ENCODE measurements at regions not wholly inside any gene's neighbourhood (a gene's known extent, or its start where the extent isn't known, plus 50 kb on each side); places are given as distances from the start of the nearest gene placed in this dataset.

DNA sequence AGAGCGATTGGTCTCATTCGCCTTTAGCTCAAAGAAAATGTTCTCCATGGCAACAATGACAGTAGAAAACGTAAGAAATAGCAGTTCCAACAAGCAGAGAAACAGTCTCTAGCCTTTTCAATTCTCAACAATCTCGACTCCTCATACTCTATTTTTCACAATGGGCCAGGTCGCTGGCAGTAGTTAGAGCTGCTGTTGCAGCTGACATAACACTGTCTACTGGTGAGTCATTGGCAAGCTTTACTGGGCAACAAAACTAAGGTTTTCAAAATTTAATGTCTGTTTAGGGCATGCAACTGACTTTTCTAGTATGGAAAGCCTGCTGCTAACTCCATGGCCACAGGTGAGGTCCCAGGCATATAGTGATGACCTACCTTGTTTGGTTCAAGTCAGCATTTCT, 221.1 kb upstream of the KAZN start:
- H3K27me3 ChIP-seq = no peaks in the 10 kb centered on the region
- ATAC-seq (no peak), DNase-seq (no peak)
- no peaks in the 10 kb centered on the region for H3K36me3 ChIP-seq
- no peaks in the 10 kb centered on the region for H3K4me1 ChIP-seq
- intact Hi-C loops (cut with DNase I) = no loop called here
- H3K9me3 ChIP-seq = peaks cover 0 to 30% of the 10 kb centered on the region in 2 donors
- TF ChIP-seq, protein P1, sequence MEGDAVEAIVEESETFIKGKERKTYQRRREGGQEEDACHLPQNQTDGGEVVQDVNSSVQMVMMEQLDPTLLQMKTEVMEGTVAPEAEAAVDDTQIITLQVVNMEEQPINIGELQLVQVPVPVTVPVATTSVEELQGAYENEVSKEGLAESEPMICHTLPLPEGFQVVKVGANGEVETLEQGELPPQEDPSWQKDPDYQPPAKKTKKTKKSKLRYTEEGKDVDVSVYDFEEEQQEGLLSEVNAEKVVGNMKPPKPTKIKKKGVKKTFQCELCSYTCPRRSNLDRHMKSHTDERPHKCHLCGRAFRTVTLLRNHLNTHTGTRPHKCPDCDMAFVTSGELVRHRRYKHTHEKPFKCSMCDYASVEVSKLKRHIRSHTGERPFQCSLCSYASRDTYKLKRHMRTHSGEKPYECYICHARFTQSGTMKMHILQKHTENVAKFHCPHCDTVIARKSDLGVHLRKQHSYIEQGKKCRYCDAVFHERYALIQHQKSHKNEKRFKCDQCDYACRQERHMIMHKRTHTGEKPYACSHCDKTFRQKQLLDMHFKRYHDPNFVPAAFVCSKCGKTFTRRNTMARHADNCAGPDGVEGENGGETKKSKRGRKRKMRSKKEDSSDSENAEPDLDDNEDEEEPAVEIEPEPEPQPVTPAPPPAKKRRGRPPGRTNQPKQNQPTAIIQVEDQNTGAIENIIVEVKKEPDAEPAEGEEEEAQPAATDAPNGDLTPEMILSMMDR (IDR thresholded peaks at IDR 0.05) = no peak
- H3K4me3 ChIP-seq = no peak overlapping the region
- H3K27ac ChIP-seq = no peak overlapping the region

DNA sequence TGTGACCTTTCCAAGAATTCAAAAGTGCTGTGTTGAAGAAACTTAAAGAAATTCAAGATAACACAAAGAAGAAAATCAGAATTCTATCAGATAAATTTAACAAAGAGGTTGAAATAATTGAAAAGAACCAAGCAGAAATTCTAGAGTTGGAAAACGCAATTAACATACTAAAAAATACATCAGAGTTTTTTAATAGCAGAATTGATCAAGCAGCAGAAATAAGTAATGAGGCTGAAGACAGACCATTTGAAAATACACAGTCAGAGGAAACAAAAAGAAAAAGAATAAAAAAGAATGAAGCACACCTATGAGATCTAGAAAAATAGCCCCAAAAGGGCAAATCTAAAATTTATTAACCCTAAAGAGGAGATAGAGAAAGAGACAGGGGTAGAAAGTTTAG, 218.1 kb upstream of the KAZN start:
- Histone ChIP-seq H3K4me1 (no peaks in the 10 kb centered on the region), H3K27me3 (no peaks in the 10 kb centered on the region), H3K9me3 (peaks cover 0 to 32% of the 10 kb centered on the region in 2 donors), H3K36me3 (no peaks in the 10 kb centered on the region), H3K4me3 (no peak overlapping the region), H3K27ac (no peak overlapping the region)
- intact Hi-C loops (cut with DNase I) = no loop called here
- DNase-seq = no peak
- ATAC-seq = no peak
- TF ChIP-seq, protein P1 (IDR thresholded peaks at IDR 0.05) = no peak

DNA sequence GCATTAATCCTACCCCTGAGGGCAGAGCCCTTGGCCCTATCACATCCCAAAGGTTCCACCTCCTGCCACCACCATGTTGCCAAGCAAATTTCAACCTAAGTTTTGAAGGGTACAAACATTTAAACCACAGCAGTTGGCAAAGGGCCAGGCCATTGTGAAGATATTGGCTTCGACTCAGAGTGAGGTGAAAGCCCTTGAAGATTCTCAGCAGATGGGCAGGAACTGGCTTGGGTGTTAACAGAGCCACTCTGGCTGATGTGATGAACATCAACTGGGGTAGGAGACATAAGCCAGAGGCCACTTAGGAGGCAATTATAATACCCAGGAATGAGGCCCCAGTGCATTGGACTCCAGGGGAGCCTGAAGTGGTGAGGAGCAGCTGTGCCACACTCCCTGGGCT, 207.7 kb upstream of the KAZN start:
- Histone ChIP-seq H3K27me3 (no peaks in the 10 kb centered on the region), H3K4me1 (no peaks in the 10 kb centered on the region), H3K36me3 (no peaks in the 10 kb centered on the region), H3K9me3 (peaks cover 0 to 8% of the 10 kb centered on the region in 2 donors), H3K27ac (no peak overlapping the region), H3K4me3 (no peak overlapping the region)
- ATAC-seq = no peak
- no peak for DNase-seq
- intact Hi-C loops (cut with DNase I) = no loop called here
- TF ChIP-seq, protein P1 (IDR thresholded peaks at IDR 0.05) = no peak

DNA sequence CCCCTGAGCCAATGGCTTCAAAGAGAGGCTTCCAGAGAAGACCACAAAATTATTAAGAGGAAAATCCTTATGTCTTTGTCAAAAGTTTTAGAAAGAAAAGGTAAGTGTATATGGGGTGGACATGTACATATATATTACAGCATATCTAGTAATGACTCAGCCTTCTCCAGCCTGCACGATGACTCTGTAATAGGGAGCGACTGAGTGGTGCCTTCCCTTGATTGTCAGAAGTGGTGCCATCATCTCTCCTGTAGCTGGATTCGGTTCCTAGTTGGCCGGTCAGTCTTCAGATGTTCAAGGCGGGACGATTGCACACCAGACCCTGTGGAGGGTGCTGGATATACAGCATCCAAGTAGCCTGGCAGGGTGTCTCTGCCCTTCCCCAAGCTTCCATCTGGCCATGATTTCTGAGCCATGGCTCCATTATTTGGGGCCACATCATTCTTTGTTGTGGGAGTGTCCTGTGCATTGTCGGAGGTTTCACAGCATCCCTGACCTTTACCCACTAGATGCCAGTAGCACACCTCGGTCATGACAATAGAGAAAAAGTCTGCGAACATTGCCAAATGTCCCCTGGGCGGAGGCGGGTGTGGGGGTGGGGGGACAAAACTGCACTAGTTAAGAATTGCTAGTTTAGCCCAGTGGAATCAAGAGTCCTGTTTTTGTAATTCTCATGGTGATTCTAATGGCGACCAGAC, 206.2 kb upstream of the KAZN start:
- Histone ChIP-seq H3K4me1 (no peaks in the 10 kb centered on the region), H3K27ac (no peak overlapping the region), H3K4me3 (no peak overlapping the region), H3K36me3 (no peaks in the 10 kb centered on the region), H3K9me3 (peaks cover 0 to 8% of the 10 kb centered on the region in 2 donors), H3K27me3 (no peaks in the 10 kb centered on the region)
- TF ChIP-seq, protein P1 (IDR thresholded peaks at IDR 0.05) = no peak
- DNase-seq = no peak
- intact Hi-C loops (cut with DNase I) = no loop called here
- ATAC-seq = no peak

DNA sequence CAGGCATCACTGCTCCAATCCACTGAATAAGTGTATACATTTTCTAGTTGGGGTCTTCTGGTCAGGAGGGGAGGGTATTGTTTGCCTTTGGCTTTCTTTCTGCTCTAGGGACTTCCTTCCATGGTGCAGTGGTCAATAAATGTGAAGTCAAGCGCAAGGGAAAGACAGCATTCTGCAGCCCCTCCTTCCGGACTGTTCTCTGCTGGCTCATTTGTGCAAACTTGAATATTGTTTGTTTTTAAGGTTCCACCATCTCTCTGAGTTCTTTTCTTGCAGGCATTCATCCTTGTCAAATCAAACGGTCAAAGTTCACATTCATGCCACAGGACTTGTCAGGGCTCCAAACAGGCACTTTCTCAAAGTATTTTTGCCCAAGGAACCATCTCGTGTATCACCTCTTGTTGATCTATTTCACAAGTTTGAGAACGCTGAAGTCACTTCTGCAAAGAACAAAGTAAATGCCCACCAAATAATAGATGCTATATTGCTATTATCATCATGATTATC, 205.6 kb upstream of the KAZN start:
- intact Hi-C loops (cut with DNase I) = no loop called here
- TF ChIP-seq, protein P1 (IDR thresholded peaks at IDR 0.05) = no peak
- DNase-seq (no peak), ATAC-seq (no peak)
- H3K27me3 ChIP-seq = no peaks in the 10 kb centered on the region
- H3K27ac ChIP-seq = no peak overlapping the region
- no peak overlapping the region for H3K4me3 ChIP-seq
- H3K9me3 ChIP-seq = peaks cover 0 to 8% of the 10 kb centered on the region in 2 donors
- H3K4me1 ChIP-seq = no peaks in the 10 kb centered on the region
- no peaks in the 10 kb centered on the region for H3K36me3 ChIP-seq
